Naive B cell (primary cell): ENCODE measurements at regions not wholly inside any gene's neighbourhood (a gene's known extent, or its start where the extent isn't known, plus 50 kb on each side); places are given as distances from the start of the nearest gene placed in this dataset.

Experiments
- ATAC-seq, 2 donors: fragments of 150-1000 bp; cut with Tn5 transposase; 2 replicates each; pipeline ENCODE4 v1.10.0; 2021; ENCODE audit warnings: low read depth in 2 of 2, mild to moderate bottlenecking in 2 of 2, moderate library complexity in 2 of 2
- DNase-seq: peaks from one replicate; pipeline ENCODE4 v3.0.0; 2022
- H3K27ac Mint-ChIP-seq, 6 donors: one replicate each; pipeline ENCODE4 v1.8.0; 2020 to 2022; ENCODE audit warnings: mild to moderate bottlenecking in 6 of 6, mixed read lengths in 6 of 6, moderate library complexity in 5 of 6, inconsistent platforms in 2 of 6
- H3K27me3 Mint-ChIP-seq, 3 donors: one replicate each; pipeline ENCODE4 v1.8.0; 2021 to 2022; ENCODE audit warnings: mixed read lengths in 3 of 3, mild to moderate bottlenecking in 1 of 3
- H3K36me3 Mint-ChIP-seq, 2 donors: one replicate each; pipeline ENCODE4 v1.8.0; 2020 to 2022; ENCODE audit warnings: mixed read lengths in 2 of 2, inconsistent platforms in 1 of 2, mild to moderate bottlenecking in 1 of 2
- H3K4me1 Mint-ChIP-seq, 3 donors: one replicate each; pipeline ENCODE4 v1.8.0; 2020 to 2022; ENCODE audit warnings: mixed read lengths in 3 of 3, inconsistent platforms in 1 of 3, mild to moderate bottlenecking in 1 of 3, moderate library complexity in 1 of 3
- H3K4me3 Mint-ChIP-seq, 8 donors: one replicate each; pipeline ENCODE4 v1.8.0; 2020 to 2022; ENCODE audit warnings: mild to moderate bottlenecking in 8 of 8, mixed read lengths in 8 of 8, moderate library complexity in 8 of 8, inconsistent platforms in 2 of 8
- H3K9me3 Mint-ChIP-seq, 7 donors: one replicate each; pipeline ENCODE4 v1.8.0; 2020 to 2022; ENCODE audit warnings: mixed read lengths in 7 of 7, mild to moderate bottlenecking in 5 of 7, inconsistent platforms in 2 of 7, moderate library complexity in 1 of 7

DNA sequence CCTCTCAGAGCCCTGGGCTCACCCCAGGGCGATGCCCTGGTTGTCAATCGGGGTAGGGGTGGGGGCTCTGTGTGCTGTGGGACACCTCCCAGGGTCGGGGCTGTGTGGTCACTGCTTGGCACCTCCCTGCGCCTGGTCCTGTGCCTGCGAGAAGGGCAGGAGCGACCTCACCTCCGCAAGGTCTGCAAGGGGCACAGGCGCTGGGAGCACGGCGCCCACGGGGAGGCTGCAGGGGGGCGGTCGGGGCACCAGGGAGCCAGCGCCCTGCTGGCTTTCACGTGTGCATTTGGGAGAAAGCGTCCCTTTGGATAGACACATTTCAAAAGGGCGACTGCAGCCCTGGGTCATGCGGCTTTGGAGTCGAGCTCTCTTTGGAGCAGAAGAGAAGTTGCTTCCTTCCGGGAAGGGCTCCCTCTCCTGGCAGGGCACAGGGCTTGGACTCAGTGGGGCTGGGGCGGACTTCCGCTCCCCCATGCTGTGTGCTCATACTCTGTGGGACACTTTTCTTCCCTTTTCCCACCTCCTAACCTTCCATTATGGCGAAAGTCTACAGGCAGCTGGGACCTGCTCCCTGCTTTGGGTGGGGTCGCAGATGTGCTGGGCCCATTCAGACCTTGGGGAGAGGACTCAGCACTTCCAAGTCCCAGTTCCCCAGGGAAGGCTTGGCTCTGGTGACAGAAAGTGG is 52.9 kb upstream of the SLC28A3 start:
- Mint-ChIP-seq H3K4me1 (no peaks in the 10 kb centered on the region), H3K4me3 (no peak overlapping the region), H3K27me3 (peaks cover 0 to 10% (median 4%) of the 10 kb centered on the region in 3 donors), H3K36me3 (no peaks in the 10 kb centered on the region), H3K9me3 (no peaks in the 10 kb centered on the region), H3K27ac (no peak overlapping the region)
- ATAC-seq (no peak), DNase-seq (no peak)

- ATAC-seq (no peak), DNase-seq (no peak)
- Mint-ChIP-seq H3K27ac (no peak overlapping the region), H3K27me3 (peaks cover 0 to 10% (median 4%) of the 10 kb centered on the region in 3 donors), H3K4me3 (no peak overlapping the region), H3K4me1 (no peaks in the 10 kb centered on the region), H3K9me3 (no peaks in the 10 kb centered on the region), H3K36me3 (no peaks in the 10 kb centered on the region)
Measured at GRCh38 chr9:84394036-84394435, 53.5 kb upstream of the SLC28A3 start.

DNA sequence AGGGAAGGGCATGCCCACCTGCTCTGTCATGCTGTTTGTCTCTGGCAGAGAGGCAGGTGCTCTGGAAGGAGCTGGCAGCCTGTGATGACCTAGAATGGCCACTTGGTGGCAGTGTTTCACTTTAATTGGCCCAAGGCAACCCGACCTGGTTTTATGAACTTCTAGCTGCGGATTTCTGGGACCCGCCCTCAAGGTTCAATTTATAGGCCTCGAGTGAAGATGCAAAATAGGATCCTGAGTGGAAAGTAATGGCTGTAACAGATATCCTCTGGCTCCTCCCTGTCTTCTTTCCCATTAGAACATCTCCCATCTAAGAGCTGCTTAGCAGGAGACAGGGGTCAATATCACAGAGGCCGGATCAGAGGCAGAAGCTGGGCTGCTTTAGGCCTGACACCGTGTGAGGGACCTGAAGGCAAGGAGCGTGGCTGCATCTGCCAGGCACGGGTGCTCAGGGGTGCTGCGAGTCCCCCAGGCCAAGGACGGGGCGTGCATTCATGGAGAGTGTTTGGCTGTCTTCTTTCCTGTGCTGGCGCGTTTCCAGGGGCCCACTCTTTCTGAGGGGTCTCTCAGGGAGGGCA is 56.7 kb upstream of the SLC28A3 start:
- H3K4me3 Mint-ChIP-seq, result no peak overlapping the region
- no peaks in the 10 kb centered on the region for H3K36me3 Mint-ChIP-seq
- peak; percentile 49 for DNase-seq
- ATAC-seq, result peak; percentile 41 to 65
- peaks cover 0 to 2% (median 0%) of the 10 kb centered on the region in 7 donors for H3K9me3 Mint-ChIP-seq
- H3K27ac Mint-ChIP-seq, result no peak overlapping the region
- no peaks in the 10 kb centered on the region for H3K4me1 Mint-ChIP-seq
- peaks cover 4 to 10% (median 7%) of the 10 kb centered on the region in 3 donors for H3K27me3 Mint-ChIP-seq

GRCh38 chr9:84397822-84398221 is 57.3 kb upstream of the SLC28A3 start:
- Mint-ChIP-seq H3K4me1 (no peaks in the 10 kb centered on the region), H3K36me3 (no peaks in the 10 kb centered on the region), H3K27ac (no peak overlapping the region), H3K4me3 (no peak overlapping the region), H3K27me3 (peaks cover 0 to 10% (median 7%) of the 10 kb centered on the region in 3 donors), H3K9me3 (peaks cover 0 to 2% (median 0%) of the 10 kb centered on the region in 7 donors)
- no peak for DNase-seq
- no peak for ATAC-seq

- DNase-seq (no peak), ATAC-seq (no peak)
- Mint-ChIP-seq H3K27ac (no peak overlapping the region), H3K4me3 (no peak overlapping the region), H3K4me1 (no peaks in the 10 kb centered on the region), H3K36me3 (no peaks in the 10 kb centered on the region), H3K27me3 (peaks cover 0 to 7% (median 5%) of the 10 kb centered on the region in 3 donors), H3K9me3 (peaks cover 0 to 2% (median 0%) of the 10 kb centered on the region in 7 donors)
Measured at GRCh38 chr9:84402517-84402916, 62.0 kb upstream of the SLC28A3 start.

DNA sequence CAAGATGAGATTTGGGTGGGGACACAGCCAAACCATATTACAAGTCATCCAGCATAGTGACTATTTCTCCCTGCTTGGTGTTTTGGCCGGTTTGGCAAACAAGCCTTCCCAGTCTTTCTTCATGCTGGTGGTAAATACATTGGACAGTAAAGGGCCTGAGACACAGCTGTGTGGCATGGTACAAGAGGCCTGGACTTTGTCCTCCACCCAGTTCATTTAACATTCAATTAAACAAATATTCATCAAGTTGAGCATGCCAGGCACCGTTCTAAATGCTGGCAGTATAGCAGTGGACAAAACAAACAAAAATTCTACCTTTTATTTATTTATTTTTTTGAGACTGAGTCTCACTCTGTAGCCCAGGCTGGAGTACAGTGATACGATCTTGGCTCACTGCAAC is 62.7 kb upstream of the SLC28A3 start:
- Mint-ChIP-seq H3K36me3 (no peaks in the 10 kb centered on the region), H3K27ac (no peak overlapping the region), H3K4me3 (no peak overlapping the region), H3K27me3 (peaks cover 0 to 7% (median 5%) of the 10 kb centered on the region in 3 donors), H3K4me1 (no peaks in the 10 kb centered on the region), H3K9me3 (peaks cover 0 to 2% (median 0%) of the 10 kb centered on the region in 7 donors)
- DNase-seq, result no peak
- ATAC-seq, result no peak

DNA sequence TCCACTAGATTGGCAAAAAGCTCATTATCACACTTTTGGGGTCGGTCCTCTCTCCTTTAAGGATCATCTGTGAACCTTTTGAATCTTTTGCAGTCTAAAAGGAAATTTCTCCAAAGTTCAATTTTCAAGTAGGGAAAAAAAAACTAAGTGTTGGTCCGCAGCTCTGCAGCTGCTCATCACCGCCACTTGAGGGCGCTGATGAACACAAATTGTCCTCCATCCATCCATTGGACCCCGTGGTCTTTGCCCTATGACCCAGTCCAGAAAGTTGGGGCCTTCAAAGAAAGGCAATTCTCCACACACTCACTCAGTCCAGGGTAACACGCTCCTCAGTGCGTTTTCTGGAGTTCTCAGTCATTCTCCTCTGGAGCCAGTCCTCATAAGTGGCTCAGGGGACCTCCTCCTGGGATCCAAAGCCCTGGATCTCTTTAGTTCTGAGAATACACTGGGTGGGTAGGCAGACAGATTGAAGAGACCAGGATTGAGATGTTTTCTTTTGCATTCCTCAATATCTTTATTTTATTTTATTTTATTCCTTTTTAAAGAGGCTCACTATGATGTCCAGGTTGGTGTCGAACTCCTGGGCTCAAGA is 63.6 kb upstream of the SLC28A3 start:
- DNase-seq (no peak), ATAC-seq (no peak)
- peaks cover 0 to 4% (median 0%) of the 10 kb centered on the region in 7 donors for H3K9me3 Mint-ChIP-seq
- no peaks in the 10 kb centered on the region for H3K36me3 Mint-ChIP-seq
- H3K27me3 Mint-ChIP-seq, result peaks cover 0 to 7% (median 5%) of the 10 kb centered on the region in 3 donors
- H3K27ac Mint-ChIP-seq, result no peak overlapping the region
- no peak overlapping the region for H3K4me3 Mint-ChIP-seq
- no peaks in the 10 kb centered on the region for H3K4me1 Mint-ChIP-seq

DNA sequence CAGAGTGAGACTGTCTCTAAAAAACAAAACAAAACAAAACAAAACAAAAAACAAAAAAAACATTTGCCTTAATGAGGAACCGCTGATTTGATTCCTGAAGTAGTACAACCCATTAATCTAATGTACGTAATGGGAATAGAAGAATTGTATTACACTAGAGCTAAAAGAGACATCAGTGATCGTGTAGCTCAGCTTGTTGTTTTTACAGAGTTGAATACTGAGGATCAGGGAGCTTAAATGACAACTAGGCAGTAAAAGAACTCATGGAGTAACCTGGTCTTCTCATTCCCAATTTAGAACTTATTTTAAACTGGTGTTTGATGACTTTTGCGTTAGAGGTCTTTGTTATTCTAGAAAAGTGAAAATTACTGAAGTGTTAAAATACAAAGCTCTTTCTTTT is 65.1 kb upstream of the SLC28A3 start:
- no peaks in the 10 kb centered on the region for H3K4me1 Mint-ChIP-seq
- peaks cover 0 to 4% (median 0%) of the 10 kb centered on the region in 7 donors for H3K9me3 Mint-ChIP-seq
- H3K4me3 Mint-ChIP-seq, result no peak overlapping the region
- H3K36me3 Mint-ChIP-seq, result no peaks in the 10 kb centered on the region
- H3K27me3 Mint-ChIP-seq, result peaks cover 0 to 5% (median 0%) of the 10 kb centered on the region in 3 donors
- DNase-seq (no peak), ATAC-seq (no peak)
- no peak overlapping the region for H3K27ac Mint-ChIP-seq

GRCh38 chr9:84408416-84408815 is 67.9 kb upstream of the SLC28A3 start:
- DNase-seq, result no peak
- no peak overlapping the region for H3K4me3 Mint-ChIP-seq
- H3K9me3 Mint-ChIP-seq, result peaks cover 0 to 4% (median 0%) of the 10 kb centered on the region in 7 donors
- H3K27ac Mint-ChIP-seq, result no peak overlapping the region
- ATAC-seq, result no peak
- peaks cover 0 to 5% (median 0%) of the 10 kb centered on the region in 3 donors for H3K27me3 Mint-ChIP-seq
- no peaks in the 10 kb centered on the region for H3K4me1 Mint-ChIP-seq
- no peaks in the 10 kb centered on the region for H3K36me3 Mint-ChIP-seq

- no peak for ATAC-seq
- H3K27me3 Mint-ChIP-seq, result no peaks in the 10 kb centered on the region
- no peak overlapping the region for H3K4me3 Mint-ChIP-seq
- H3K27ac Mint-ChIP-seq, result no peak overlapping the region
- DNase-seq, result no peak
- H3K36me3 Mint-ChIP-seq, result no peaks in the 10 kb centered on the region
- peaks cover 0 to 4% (median 0%) of the 10 kb centered on the region in 7 donors for H3K9me3 Mint-ChIP-seq
- no peaks in the 10 kb centered on the region for H3K4me1 Mint-ChIP-seq
Measured at GRCh38 chr9:84411683-84412267, 71.2 kb upstream of the SLC28A3 start.

GRCh38 chr9:84412654-84413053 is 72.1 kb upstream of the SLC28A3 start:
- ATAC-seq, result no peak
- H3K36me3 Mint-ChIP-seq, result no peaks in the 10 kb centered on the region
- no peak for DNase-seq
- peaks cover 0 to 4% (median 0%) of the 10 kb centered on the region in 7 donors for H3K9me3 Mint-ChIP-seq
- H3K4me1 Mint-ChIP-seq, result no peaks in the 10 kb centered on the region
- H3K4me3 Mint-ChIP-seq, result no peak overlapping the region
- H3K27me3 Mint-ChIP-seq, result peaks cover 0 to 5% (median 0%) of the 10 kb centered on the region in 3 donors
- H3K27ac Mint-ChIP-seq, result no peak overlapping the region

DNA sequence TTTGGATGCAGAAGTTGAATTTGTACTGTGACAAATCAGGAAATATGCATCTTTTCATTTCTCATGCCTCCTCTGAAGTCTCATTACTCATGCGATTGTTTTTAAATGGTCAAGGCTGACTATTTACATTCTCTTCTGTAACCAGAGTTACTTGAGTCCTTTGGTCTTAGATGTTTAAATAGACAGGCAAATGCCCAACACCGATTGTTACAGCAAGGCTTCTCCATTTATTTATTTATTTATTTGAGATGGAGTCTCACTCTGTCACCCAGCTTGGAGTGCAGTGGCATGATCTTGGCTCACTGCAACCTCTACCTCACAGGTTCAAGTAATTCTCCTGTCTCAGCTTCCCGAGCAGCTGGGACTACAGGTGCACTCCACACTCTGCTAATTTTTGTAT is 72.7 kb upstream of the SLC28A3 start:
- Mint-ChIP-seq H3K4me1 (no peaks in the 10 kb centered on the region), H3K27ac (no peak overlapping the region)
- no peak for ATAC-seq

GRCh38 chr9:84419031-84419602 is 78.6 kb upstream of the SLC28A3 start:
- H3K27me3 Mint-ChIP-seq, result peaks cover 8 to 16% (median 10%) of the 10 kb centered on the region in 3 donors
- H3K27ac Mint-ChIP-seq, result no peak overlapping the region
- H3K36me3 Mint-ChIP-seq, result peaks cover 0 to 7% of the 10 kb centered on the region in 2 donors
- peak overlapping the region in 1 of 8 donors; percentile 56 for H3K4me3 Mint-ChIP-seq
- ATAC-seq (no peak), DNase-seq (no peak)
- H3K9me3 Mint-ChIP-seq, result peaks cover 3 to 13% (median 11%) of the 10 kb centered on the region in 7 donors
- no peaks in the 10 kb centered on the region for H3K4me1 Mint-ChIP-seq

More for the DNA sequence above, 72.7 kb upstream of the SLC28A3 start:
- Mint-ChIP-seq H3K9me3 (peaks cover 0 to 4% (median 0%) of the 10 kb centered on the region in 7 donors), H3K4me3 (no peak overlapping the region), H3K36me3 (no peaks in the 10 kb centered on the region), H3K27me3 (peaks cover 3 to 5% (median 4%) of the 10 kb centered on the region in 3 donors)
- no peak for DNase-seq
